ENCODE measurements at regions not wholly inside any gene's neighbourhood (a gene's known extent, or its start where the extent isn't known, plus 50 kb on each side); places are given as distances from the start of the nearest gene placed in this dataset.

DNA sequence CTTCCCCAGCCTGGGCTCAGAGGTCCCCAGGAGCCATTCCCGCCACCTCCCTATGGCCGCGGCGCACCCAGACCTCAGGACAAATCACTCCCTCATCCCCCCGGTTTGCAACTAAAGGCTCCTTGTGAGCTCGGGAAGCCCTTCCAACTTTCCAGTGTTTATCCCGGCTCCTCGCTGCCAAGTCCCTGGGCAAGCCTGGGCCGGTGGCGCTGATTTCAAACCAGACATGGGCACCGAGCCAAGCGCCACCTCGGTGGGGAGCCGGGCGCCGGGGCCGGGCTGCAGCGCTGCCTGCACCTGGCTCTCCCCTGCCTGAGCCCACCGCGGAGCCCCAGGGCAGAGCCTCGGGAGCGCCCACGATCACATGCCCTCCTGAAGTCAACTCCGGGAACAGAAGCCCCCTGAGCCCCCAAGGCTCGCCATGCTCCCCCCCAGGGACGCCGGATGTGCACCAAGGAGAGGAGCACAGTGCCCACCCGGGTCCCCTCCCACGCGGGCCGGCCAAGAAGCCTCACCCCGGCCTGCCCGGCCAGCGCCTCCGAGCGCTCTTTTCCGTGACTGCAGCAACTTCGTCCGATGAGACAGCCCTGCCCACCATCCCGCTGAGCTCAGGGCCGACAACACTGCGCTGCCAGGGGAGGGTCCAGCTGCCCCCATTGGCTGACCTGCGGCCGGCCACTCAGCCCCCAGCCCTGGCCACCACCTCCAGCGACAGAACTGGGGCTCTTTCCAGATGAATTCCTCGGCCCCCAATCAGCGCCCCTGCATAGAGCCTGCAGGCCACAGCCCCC lies 50.0 kb downstream of the NCOR2 start:
- 6% methylated on average over 47 of the region's 47 CpGs for WGBS (ENCODE audit: insufficient coverage)
- Histone ChIP-seq H3K4me3 (ENCODE audit: low read depth, low read length) (peak overlapping the region; percentile 53), H3K4me1 (ENCODE audit: control insufficient read depth, insufficient read depth, low read length) (peaks cover 95% of the 10 kb centered on the region), H3K27me3 (ENCODE audit: control insufficient read depth, insufficient read depth, low read length) (no peaks in the 10 kb centered on the region), H3K36me3 (ENCODE audit: control insufficient read depth, insufficient read depth, low read length) (peaks cover 21% of the 10 kb centered on the region), H3K27ac (ENCODE audit: low read depth, low read length) (peak overlapping the region; percentile 94), H3K9me3 (ENCODE audit: control insufficient read depth, insufficient read depth, low read length) (no peaks in the 10 kb centered on the region)
- peak in 4 of 6 donors; percentile 67 to 95 (median 86) for DNase-seq (ENCODE audit: low read depth in 4 of 6, low spot score in 6 of 6)

- Histone ChIP-seq H3K27ac (ENCODE audit: low read depth, low read length) (peak overlapping the region; percentile 94), H3K4me1 (ENCODE audit: control insufficient read depth, insufficient read depth, low read length) (peaks cover 98% of the 10 kb centered on the region), H3K4me3 (ENCODE audit: low read depth, low read length) (peak overlapping the region; percentile 53), H3K9me3 (ENCODE audit: control insufficient read depth, insufficient read depth, low read length) (no peaks in the 10 kb centered on the region), H3K36me3 (ENCODE audit: control insufficient read depth, insufficient read depth, low read length) (peaks cover 21% of the 10 kb centered on the region), H3K27me3 (ENCODE audit: control insufficient read depth, insufficient read depth, low read length) (no peaks in the 10 kb centered on the region)
- 73% methylated on average over 6 of the region's 6 CpGs for WGBS (ENCODE audit: insufficient coverage)
- no peak for DNase-seq (ENCODE audit: low read depth in 4 of 6, low spot score in 6 of 6)
Observed at GRCh38 chr12:124516850-124517249, 50.6 kb downstream of the NCOR2 start.

DNA sequence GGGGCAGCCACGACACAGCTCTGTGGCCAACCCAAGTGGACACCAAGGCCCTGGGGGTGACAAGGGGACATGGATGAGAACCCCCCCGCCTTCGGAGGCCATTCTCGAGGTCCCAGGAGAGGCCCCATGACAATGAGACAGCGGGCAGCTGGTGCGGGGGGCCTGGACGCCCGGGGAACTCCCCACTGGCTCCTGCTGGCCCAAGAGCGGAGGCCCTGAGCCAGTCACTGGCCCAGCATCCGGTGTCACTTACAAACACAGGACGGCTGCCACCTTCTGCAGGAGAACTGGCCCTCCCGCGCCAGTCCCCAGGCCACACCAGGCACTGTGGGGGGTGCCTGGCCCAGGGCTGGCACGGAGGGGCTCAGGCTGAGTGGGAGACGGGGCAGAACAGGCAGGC lies 51.4 kb downstream of the NCOR2 start:
- H3K27ac ChIP-seq (ENCODE audit: low read depth, low read length) = peak overlapping the region; percentile 94
- H3K27me3 ChIP-seq (ENCODE audit: control insufficient read depth, insufficient read depth, low read length) = no peaks in the 10 kb centered on the region
- peaks cover 98% of the 10 kb centered on the region for H3K4me1 ChIP-seq (ENCODE audit: control insufficient read depth, insufficient read depth, low read length)
- no peak overlapping the region for H3K4me3 ChIP-seq (ENCODE audit: low read depth, low read length)
- no peak for DNase-seq (ENCODE audit: low read depth in 4 of 6, low spot score in 6 of 6)
- no peaks in the 10 kb centered on the region for H3K9me3 ChIP-seq (ENCODE audit: control insufficient read depth, insufficient read depth, low read length)
- 41% methylated on average over 15 of the region's 15 CpGs for WGBS (ENCODE audit: insufficient coverage)
- H3K36me3 ChIP-seq (ENCODE audit: control insufficient read depth, insufficient read depth, low read length) = peaks cover 29% of the 10 kb centered on the region

GRCh38 chr12:124514996-124515932 lies 52.1 kb downstream of the NCOR2 start:
- Histone ChIP-seq H3K4me3 (ENCODE audit: low read depth, low read length) (no peak overlapping the region), H3K27me3 (ENCODE audit: control insufficient read depth, insufficient read depth, low read length) (no peaks in the 10 kb centered on the region), H3K27ac (ENCODE audit: low read depth, low read length) (peak overlapping the region; percentile 94), H3K9me3 (ENCODE audit: control insufficient read depth, insufficient read depth, low read length) (no peaks in the 10 kb centered on the region), H3K4me1 (ENCODE audit: control insufficient read depth, insufficient read depth, low read length) (peaks cover 98% of the 10 kb centered on the region), H3K36me3 (ENCODE audit: control insufficient read depth, insufficient read depth, low read length) (peaks cover 30% of the 10 kb centered on the region)
- DNase-seq (ENCODE audit: low read depth in 4 of 6, low spot score in 6 of 6) = no peak
- WGBS (ENCODE audit: insufficient coverage) = 89% methylated on average over 12 of the region's 19 CpGs

DNA sequence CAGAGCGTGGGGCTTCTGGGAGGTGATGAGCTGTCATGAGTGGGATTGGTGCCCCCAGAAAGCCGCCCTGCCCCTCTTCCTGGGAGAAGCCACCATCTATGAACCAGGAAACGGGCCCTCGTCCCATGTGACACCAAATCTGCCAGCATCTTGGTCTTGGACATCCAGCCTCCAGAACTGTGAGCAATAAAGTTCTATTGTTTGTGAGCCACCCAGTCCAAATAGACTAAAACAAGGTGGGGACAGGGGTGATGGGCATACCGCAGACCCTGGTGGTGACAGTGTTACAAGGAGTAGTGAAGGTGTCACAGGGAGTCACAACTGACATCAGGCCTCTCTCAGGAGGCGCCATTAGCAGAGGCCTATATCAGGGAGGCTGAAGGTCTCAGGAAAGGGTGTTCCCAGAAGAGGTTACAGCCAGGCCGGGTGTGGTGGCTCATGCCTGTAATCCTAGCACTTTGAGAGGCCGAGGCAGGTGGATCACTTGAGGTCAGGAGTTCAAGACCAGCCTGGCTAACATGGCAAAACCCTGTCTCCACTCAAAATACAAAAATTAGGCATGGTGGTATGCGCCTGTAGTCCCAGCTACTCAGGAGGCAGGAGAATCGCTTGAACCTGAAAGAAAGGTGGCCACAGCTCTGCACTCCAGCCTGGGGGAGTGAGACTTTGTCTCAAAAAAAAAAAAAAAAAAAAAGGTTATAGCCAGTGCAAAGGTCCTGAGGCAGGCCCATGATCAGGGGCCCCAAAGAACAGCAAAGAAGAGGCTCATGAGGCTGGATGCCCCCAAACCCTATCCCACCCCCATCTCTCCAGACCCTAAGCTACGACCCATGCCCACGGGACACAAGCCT lies 53.0 kb downstream of the NCOR2 start:
- H3K27ac ChIP-seq (ENCODE audit: low read depth, low read length) = peak overlapping the region; percentile 88
- peaks cover 33% of the 10 kb centered on the region for H3K36me3 ChIP-seq (ENCODE audit: control insufficient read depth, insufficient read depth, low read length)
- no peaks in the 10 kb centered on the region for H3K9me3 ChIP-seq (ENCODE audit: control insufficient read depth, insufficient read depth, low read length)
- peaks cover 98% of the 10 kb centered on the region for H3K4me1 ChIP-seq (ENCODE audit: control insufficient read depth, insufficient read depth, low read length)
- no peaks in the 10 kb centered on the region for H3K27me3 ChIP-seq (ENCODE audit: control insufficient read depth, insufficient read depth, low read length)
- no peak overlapping the region for H3K4me3 ChIP-seq (ENCODE audit: low read depth, low read length)
- WGBS (ENCODE audit: insufficient coverage) = 98% methylated on average over 8 of the region's 12 CpGs
- DNase-seq (ENCODE audit: low read depth in 4 of 6, low spot score in 6 of 6) = no peak

DNA sequence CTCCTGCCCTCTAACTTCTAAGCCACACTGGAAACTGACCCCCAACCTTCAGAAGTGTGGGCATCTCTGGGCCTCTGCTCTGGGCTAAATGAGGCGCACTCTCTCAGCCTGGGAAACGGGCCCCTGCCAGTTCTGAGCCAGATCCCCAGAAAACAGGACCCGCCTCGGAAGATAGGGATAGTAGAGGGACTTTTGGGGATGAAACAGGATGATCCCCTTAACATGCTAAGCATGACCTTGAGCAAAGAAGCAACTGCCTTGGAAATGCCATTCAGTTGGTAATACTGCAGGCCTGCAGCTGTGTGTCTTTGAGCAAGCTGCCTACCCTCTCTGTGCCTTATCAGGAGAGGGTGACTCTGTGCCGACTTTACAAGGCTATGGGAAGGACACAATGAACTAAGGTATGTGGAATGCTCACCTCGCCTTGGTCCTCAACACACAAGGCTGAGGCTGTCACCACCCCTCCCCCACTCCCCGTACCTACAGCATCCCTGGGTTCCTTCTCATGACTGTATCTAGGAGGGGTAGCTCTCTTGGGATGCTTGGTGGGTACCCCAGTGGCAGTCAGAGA lies 54.0 kb downstream of the NCOR2 start:
- H3K4me3 ChIP-seq (ENCODE audit: low read depth, low read length) = peak overlapping the region; percentile 7
- no peak for DNase-seq (ENCODE audit: low read depth in 4 of 6, low spot score in 6 of 6)
- WGBS (ENCODE audit: insufficient coverage) = 26% methylated on average over 2 of the region's 7 CpGs
- peaks cover 98% of the 10 kb centered on the region for H3K4me1 ChIP-seq (ENCODE audit: control insufficient read depth, insufficient read depth, low read length)
- H3K9me3 ChIP-seq (ENCODE audit: control insufficient read depth, insufficient read depth, low read length) = no peaks in the 10 kb centered on the region
- peaks cover 38% of the 10 kb centered on the region for H3K36me3 ChIP-seq (ENCODE audit: control insufficient read depth, insufficient read depth, low read length)
- H3K27ac ChIP-seq (ENCODE audit: low read depth, low read length) = peak overlapping the region; percentile 88
- no peaks in the 10 kb centered on the region for H3K27me3 ChIP-seq (ENCODE audit: control insufficient read depth, insufficient read depth, low read length)

GRCh38 chr12:124512667-124513296 lies 54.6 kb downstream of the NCOR2 start:
- peak in 3 of 6 donors; percentile 64 to 93 (median 80) for DNase-seq (ENCODE audit: low read depth in 4 of 6, low spot score in 6 of 6)
- peaks cover 37% of the 10 kb centered on the region for H3K36me3 ChIP-seq (ENCODE audit: control insufficient read depth, insufficient read depth, low read length)
- no peaks in the 10 kb centered on the region for H3K9me3 ChIP-seq (ENCODE audit: control insufficient read depth, insufficient read depth, low read length)
- H3K4me3 ChIP-seq (ENCODE audit: low read depth, low read length) = peak overlapping the region; percentile 7
- H3K4me1 ChIP-seq (ENCODE audit: control insufficient read depth, insufficient read depth, low read length) = peaks cover 98% of the 10 kb centered on the region
- peak overlapping the region; percentile 88 for H3K27ac ChIP-seq (ENCODE audit: low read depth, low read length)
- H3K27me3 ChIP-seq (ENCODE audit: control insufficient read depth, insufficient read depth, low read length) = no peaks in the 10 kb centered on the region
- 30% methylated on average over 16 of the region's 16 CpGs for WGBS (ENCODE audit: insufficient coverage)

- Histone ChIP-seq H3K9me3 (ENCODE audit: control insufficient read depth, insufficient read depth, low read length) (no peaks in the 10 kb centered on the region), H3K27me3 (ENCODE audit: control insufficient read depth, insufficient read depth, low read length) (no peaks in the 10 kb centered on the region), H3K36me3 (ENCODE audit: control insufficient read depth, insufficient read depth, low read length) (peaks cover 41% of the 10 kb centered on the region), H3K4me3 (ENCODE audit: low read depth, low read length) (no peak overlapping the region), H3K27ac (ENCODE audit: low read depth, low read length) (no peak overlapping the region), H3K4me1 (ENCODE audit: control insufficient read depth, insufficient read depth, low read length) (peaks cover 98% of the 10 kb centered on the region)
- no peak for DNase-seq (ENCODE audit: low read depth in 4 of 6, low spot score in 6 of 6)
- WGBS (ENCODE audit: insufficient coverage) = 89% methylated on average over 20 of the region's 23 CpGs
Observed at GRCh38 chr12:124511259-124511985, 56.0 kb downstream of the NCOR2 start.

Data from spinal cord (tissue), 9 donors.